Epidermal melanocyte (primary cell): ENCODE measurements at regions not wholly inside any gene's neighbourhood (a gene's known extent, or its start where the extent isn't known, plus 50 kb on each side); places are given as distances from the start of the nearest gene placed in this dataset.
"Not testable (repeated sequence)": the region's sequence is repeated elsewhere in the genome, so short reads cannot be mapped to it uniquely, and the experiment has no call there.

Experiments used
- DNase-seq: peaks from one replicate; pipeline ENCODE4 v3.0.0; 2011; ENCODE audit warnings: low spot score; ENCODE audit not compliant: insufficient read length

GRCh38 chr2:180698668-180699067 lies 281.7 kb upstream of the UBE2E3 start:
- DNase-seq = no peak

- no peak for DNase-seq
These were observed 284.6 kb upstream of the UBE2E3 start for GRCh38 chr2:180695586-180696401.

GRCh38 chr2:180694445-180695421 lies 285.7 kb upstream of the UBE2E3 start:
- no peak for DNase-seq

- no peak for DNase-seq
These were observed 288.1 kb upstream of the UBE2E3 start for GRCh38 chr2:180692322-180692721.

GRCh38 chr2:180691855-180692223 lies 288.6 kb upstream of the UBE2E3 start:
- not testable (repeated sequence) for DNase-seq

GRCh38 chr2:180691186-180691854 lies 289.1 kb upstream of the UBE2E3 start:
- not testable (repeated sequence) for DNase-seq

- DNase-seq = no peak
These were observed 289.8 kb upstream of the UBE2E3 start for GRCh38 chr2:180690611-180691010.

GRCh38 chr2:180682871-180683270 lies 297.5 kb upstream of the UBE2E3 start:
- no peak for DNase-seq

- no peak for DNase-seq
These were observed 300.7 kb upstream of the UBE2E3 start for GRCh38 chr2:180679693-180680092.

GRCh38 chr2:180678625-180678972 lies 301.8 kb upstream of the UBE2E3 start:
- no peak for DNase-seq

GRCh38 chr2:180677930-180678624 lies 302.3 kb upstream of the UBE2E3 start:
- DNase-seq = no peak

- DNase-seq = no peak
These were observed 303.2 kb upstream of the UBE2E3 start for GRCh38 chr2:180677200-180677599.

GRCh38 chr2:180676520-180677025 lies 303.8 kb upstream of the UBE2E3 start:
- DNase-seq = no peak

- no peak for DNase-seq
These were observed 305.2 kb upstream of the UBE2E3 start for GRCh38 chr2:180675170-180675569.

- no peak for DNase-seq
These were observed 308.0 kb upstream of the UBE2E3 start for GRCh38 chr2:180672377-180672776.

GRCh38 chr2:180670302-180671003 lies 310.0 kb upstream of the UBE2E3 start:
- no peak for DNase-seq

- DNase-seq = no peak
These were observed 311.4 kb upstream of the UBE2E3 start for GRCh38 chr2:180669016-180669415.

- no peak for DNase-seq
These were observed 315.9 kb upstream of the UBE2E3 start for GRCh38 chr2:180664507-180664906.

GRCh38 chr2:180662941-180663471 lies 317.4 kb upstream of the UBE2E3 start:
- no peak for DNase-seq

- no peak for DNase-seq
These were observed 317.9 kb upstream of the UBE2E3 start for GRCh38 chr2:180662521-180662920.
